ENCODE measurements at regions not wholly inside any gene's neighbourhood (a gene's known extent, or its start where the extent isn't known, plus 50 kb on each side); places are given as distances from the start of the nearest gene placed in this dataset.

DNA sequence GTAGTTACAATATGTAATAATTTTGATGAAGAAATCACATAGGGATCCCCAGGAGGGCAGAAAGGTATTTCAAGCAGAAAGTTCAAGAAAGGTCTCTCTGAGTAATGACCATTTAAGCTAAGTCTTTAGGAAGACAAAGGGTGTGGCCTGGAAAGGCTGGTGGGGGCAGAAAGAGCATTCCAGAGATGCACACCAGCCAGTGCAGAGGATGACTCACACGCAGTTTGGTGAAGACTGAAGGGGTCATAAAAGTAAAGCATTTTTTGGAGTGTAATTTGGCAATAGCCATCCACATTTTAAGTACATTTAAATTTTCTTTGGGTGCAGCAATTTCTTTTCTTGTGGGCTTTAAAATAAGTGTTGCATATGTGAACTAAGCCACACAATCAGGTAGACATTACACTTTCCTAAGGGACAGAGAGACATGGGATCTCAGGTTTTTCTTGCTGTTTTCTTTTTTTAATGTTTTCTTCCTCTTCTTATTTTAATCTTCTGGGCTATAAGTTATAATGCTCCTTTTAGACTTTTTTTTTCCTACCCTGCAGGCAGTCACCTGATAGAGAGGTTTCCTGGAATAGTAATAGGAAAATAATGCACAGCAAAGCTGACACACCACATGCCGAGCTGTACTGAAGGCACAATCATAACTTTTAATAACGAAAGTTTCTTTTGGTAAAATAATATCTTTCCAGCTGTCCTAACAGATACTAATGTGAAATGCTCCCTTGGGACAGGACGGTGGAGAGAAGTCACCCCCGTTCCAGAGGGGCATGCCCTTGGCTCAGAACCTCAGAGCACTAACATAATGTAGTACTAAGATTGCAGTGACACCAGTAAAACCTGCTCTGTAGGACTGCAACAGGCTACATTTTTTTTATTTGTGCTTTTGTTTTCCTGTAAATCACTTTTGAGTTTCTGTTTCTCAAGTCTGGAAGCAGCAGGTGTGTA is 49.6 kb upstream of the PTPRK start:
- peak; percentile 81 for DNase-seq (ENCODE audit: low read depth, low spot score)
- no peak overlapping the region for H3K4me3 ChIP-seq (ENCODE audit: low read depth, low read length)
- in situ Hi-C loops (cut with HindIII; ENCODE audit: low sequenced_read_pairs): no loop called here
- TF ChIP-seq, protein P1, sequence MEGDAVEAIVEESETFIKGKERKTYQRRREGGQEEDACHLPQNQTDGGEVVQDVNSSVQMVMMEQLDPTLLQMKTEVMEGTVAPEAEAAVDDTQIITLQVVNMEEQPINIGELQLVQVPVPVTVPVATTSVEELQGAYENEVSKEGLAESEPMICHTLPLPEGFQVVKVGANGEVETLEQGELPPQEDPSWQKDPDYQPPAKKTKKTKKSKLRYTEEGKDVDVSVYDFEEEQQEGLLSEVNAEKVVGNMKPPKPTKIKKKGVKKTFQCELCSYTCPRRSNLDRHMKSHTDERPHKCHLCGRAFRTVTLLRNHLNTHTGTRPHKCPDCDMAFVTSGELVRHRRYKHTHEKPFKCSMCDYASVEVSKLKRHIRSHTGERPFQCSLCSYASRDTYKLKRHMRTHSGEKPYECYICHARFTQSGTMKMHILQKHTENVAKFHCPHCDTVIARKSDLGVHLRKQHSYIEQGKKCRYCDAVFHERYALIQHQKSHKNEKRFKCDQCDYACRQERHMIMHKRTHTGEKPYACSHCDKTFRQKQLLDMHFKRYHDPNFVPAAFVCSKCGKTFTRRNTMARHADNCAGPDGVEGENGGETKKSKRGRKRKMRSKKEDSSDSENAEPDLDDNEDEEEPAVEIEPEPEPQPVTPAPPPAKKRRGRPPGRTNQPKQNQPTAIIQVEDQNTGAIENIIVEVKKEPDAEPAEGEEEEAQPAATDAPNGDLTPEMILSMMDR (IDR thresholded peaks at IDR 0.05; ENCODE audit: low read depth, low read length): no peak
